HG03280 (cell line): ENCODE measurements at regions not wholly inside any gene's neighbourhood (a gene's known extent, or its start where the extent isn't known, plus 50 kb on each side); places are given as distances from the start of the nearest gene placed in this dataset.

Experiments used
- ATAC-seq: cut with Tn5 transposase; IDR thresholded peaks from one replicate; pipeline ENCODE4 v1.9.1; 2021; ENCODE audit warnings: mild to moderate bottlenecking, moderate library complexity; ENCODE audit not compliant: unreplicated experiment

- ATAC-seq, result peak; percentile 55
Observed at GRCh38 chr3:59424268-59425010, 374.6 kb upstream of the CFAP20DC start.

GRCh38 chr3:59423707-59424106 lies 373.9 kb upstream of the CFAP20DC start:
- no peak for ATAC-seq

GRCh38 chr3:59422312-59422711 lies 372.5 kb upstream of the CFAP20DC start:
- ATAC-seq, result no peak

- ATAC-seq, result no peak
Observed at GRCh38 chr3:59418836-59419235, 369.0 kb upstream of the CFAP20DC start.

GRCh38 chr3:59412516-59412915 lies 362.7 kb upstream of the CFAP20DC start:
- no peak for ATAC-seq

- no peak for ATAC-seq
Observed at GRCh38 chr3:59411694-59412093, 361.9 kb upstream of the CFAP20DC start.

GRCh38 chr3:59411186-59411585 lies 361.4 kb upstream of the CFAP20DC start:
- no peak for ATAC-seq

GRCh38 chr3:59408047-59408624 lies 358.3 kb upstream of the CFAP20DC start:
- peak; percentile 68 for ATAC-seq

- no peak for ATAC-seq
Observed at GRCh38 chr3:59407425-59407824, 357.6 kb upstream of the CFAP20DC start.

GRCh38 chr3:59406943-59407342 lies 357.1 kb upstream of the CFAP20DC start:
- peak; percentile 87 for ATAC-seq

- ATAC-seq, result no peak
Observed at GRCh38 chr3:59404851-59405250, 355.0 kb upstream of the CFAP20DC start.

GRCh38 chr3:59404064-59404463 lies 354.2 kb upstream of the CFAP20DC start:
- no peak for ATAC-seq

GRCh38 chr3:59401924-59402323 lies 352.1 kb upstream of the CFAP20DC start:
- no peak for ATAC-seq

- ATAC-seq, result no peak
Observed at GRCh38 chr3:59392116-59392515, 342.3 kb upstream of the CFAP20DC start.

GRCh38 chr3:59391131-59391530 lies 341.3 kb upstream of the CFAP20DC start:
- ATAC-seq, result no peak

GRCh38 chr3:59388555-59389270 lies 338.9 kb upstream of the CFAP20DC start:
- peak; percentile 58 for ATAC-seq

GRCh38 chr3:59386165-59386564 lies 336.3 kb upstream of the CFAP20DC start:
- peak; percentile 73 for ATAC-seq

GRCh38 chr3:59385547-59385946 lies 335.7 kb upstream of the CFAP20DC start:
- ATAC-seq, result no peak

- peak; percentile 51 for ATAC-seq
Observed at GRCh38 chr3:59381282-59381681, 331.5 kb upstream of the CFAP20DC start.

- no peak for ATAC-seq
Observed at GRCh38 chr3:59380146-59380545, 330.3 kb upstream of the CFAP20DC start.

- ATAC-seq, result peak; percentile 100
Observed at GRCh38 chr3:59374818-59375211, 325.0 kb upstream of the CFAP20DC start.
